ENCODE measurements at regions not wholly inside any gene's neighbourhood (a gene's known extent, or its start where the extent isn't known, plus 50 kb on each side); places are given as distances from the start of the nearest gene placed in this dataset.

DNA sequence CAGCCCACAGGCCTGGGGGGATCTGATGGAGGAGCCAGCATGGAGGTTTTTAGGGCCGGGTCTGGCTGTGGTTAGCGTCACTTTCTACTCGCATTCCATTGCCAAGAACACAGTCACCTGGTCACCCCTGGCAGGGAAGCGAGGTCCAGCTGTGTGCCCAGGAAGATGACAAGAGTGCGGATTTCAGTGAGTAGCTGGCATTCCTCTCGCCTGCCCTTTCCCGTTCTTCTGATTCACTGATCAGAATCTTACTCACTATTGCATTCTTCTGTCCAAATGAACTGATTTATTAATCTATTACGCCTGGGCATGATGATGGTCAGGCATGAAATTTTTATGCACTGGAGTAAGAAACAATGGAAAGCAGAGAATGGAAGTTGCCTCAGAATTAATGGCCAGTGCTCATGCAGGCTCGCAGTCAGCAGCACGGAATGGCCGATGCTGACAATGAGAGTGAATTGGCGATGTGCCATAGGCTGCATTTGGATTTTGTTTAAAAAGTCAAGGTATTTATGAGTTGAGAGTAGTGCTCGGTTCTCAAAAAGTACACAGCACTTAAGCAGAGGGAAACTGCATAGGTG lies 76.4 kb upstream of the MGAT5 start:
- Histone ChIP-seq H3K27me3 (ENCODE audit: control insufficient read depth in 1 of 2, insufficient read depth in 2 of 2, low read length in 2 of 2) (no peaks in the 10 kb centered on the region), H3K36me3 (ENCODE audit: control insufficient read depth in 2 of 2, insufficient read depth in 2 of 2, low read length in 2 of 2) (no peaks in the 10 kb centered on the region), H3K4me3 (ENCODE audit: low read length in 2 of 2) (peak overlapping the region; percentile 21 to 54), H3K9me3 (ENCODE audit: control insufficient read depth in 2 of 2, low read length in 2 of 2) (no peaks in the 10 kb centered on the region), H3K9ac (ENCODE audit: low read length in 2 of 2) (peak overlapping the region in 1 of 2 donors; percentile 13), H3K27ac (ENCODE audit: low read length) (peak overlapping the region; percentile 11), H3K4me1 (ENCODE audit: control insufficient read depth, insufficient read depth, low read length) (peaks cover 11% of the 10 kb centered on the region)

DNA sequence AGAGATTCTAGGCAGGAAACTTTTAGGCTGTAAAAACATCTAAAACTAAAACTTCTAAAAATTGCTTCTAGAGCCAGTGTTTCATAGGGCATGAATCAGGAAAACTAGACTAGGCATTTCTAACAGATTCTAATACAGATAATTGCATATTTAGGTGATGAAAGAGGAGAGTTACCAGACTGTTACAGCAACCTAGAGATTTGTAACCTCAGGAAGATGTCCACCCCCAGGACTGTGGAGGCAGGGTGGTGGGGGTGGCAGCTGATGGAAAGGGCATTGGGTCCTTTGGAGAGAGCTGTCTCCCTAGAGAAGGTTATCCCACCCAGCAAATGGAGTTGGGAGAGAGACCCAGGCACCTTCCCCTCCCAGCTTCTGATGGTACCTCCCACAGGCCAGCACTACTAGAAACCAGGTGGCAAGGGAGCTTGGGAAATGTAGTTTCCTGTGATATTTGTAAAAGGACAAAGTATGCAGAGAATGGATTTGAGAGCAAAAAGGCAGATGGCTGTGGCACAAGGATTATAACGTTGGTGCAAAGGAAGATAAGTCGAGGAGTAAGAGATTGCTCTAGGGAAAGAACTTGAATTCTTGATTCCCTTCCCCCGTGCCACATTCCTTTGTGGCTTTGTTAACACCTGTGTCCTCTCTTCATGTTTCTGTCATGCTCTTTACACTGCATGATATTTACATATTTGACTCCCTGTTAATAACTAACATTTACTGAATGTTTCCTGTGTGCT lies 75.6 kb upstream of the MGAT5 start:
- no peaks in the 10 kb centered on the region for H3K9me3 ChIP-seq (ENCODE audit: control insufficient read depth in 2 of 2, low read length in 2 of 2)
- no peak overlapping the region for H3K4me3 ChIP-seq (ENCODE audit: low read length in 2 of 2)
- no peak overlapping the region for H3K9ac ChIP-seq (ENCODE audit: low read length in 2 of 2)
- peaks cover 11% of the 10 kb centered on the region for H3K4me1 ChIP-seq (ENCODE audit: control insufficient read depth, insufficient read depth, low read length)
- H3K36me3 ChIP-seq (ENCODE audit: control insufficient read depth in 2 of 2, insufficient read depth in 2 of 2, low read length in 2 of 2) = no peaks in the 10 kb centered on the region
- no peaks in the 10 kb centered on the region for H3K27me3 ChIP-seq (ENCODE audit: control insufficient read depth in 1 of 2, insufficient read depth in 2 of 2, low read length in 2 of 2)
- H3K27ac ChIP-seq (ENCODE audit: low read length) = no peak overlapping the region

DNA sequence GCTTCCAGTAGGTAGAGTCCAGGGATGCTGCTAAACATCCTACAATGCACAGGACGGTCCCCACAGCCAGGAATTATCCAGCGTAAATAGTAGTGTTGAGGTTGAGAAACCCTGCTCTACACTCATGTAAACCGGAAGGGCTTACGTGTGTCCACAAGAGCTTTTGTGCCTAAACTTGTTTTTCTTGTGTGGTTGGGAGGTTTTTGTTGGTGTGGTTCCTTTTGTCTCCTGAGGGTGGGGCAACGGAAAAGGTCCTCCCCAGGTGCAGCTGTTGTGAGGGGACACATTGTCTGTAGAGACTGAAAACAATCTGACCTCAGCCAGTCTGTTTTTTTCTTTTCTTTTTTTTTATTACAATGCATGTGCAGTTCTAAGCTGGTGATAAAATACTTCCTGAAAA lies 72.7 kb upstream of the MGAT5 start:
- no peak overlapping the region for H3K27ac ChIP-seq (ENCODE audit: low read length)
- no peaks in the 10 kb centered on the region for H3K36me3 ChIP-seq (ENCODE audit: control insufficient read depth in 2 of 2, insufficient read depth in 2 of 2, low read length in 2 of 2)
- peaks cover 9% of the 10 kb centered on the region for H3K4me1 ChIP-seq (ENCODE audit: control insufficient read depth, insufficient read depth, low read length)
- no peaks in the 10 kb centered on the region for H3K27me3 ChIP-seq (ENCODE audit: control insufficient read depth in 1 of 2, insufficient read depth in 2 of 2, low read length in 2 of 2)
- no peaks in the 10 kb centered on the region for H3K9me3 ChIP-seq (ENCODE audit: control insufficient read depth in 2 of 2, low read length in 2 of 2)
- H3K9ac ChIP-seq (ENCODE audit: low read length in 2 of 2) = no peak overlapping the region
- no peak overlapping the region for H3K4me3 ChIP-seq (ENCODE audit: low read length in 2 of 2)

DNA sequence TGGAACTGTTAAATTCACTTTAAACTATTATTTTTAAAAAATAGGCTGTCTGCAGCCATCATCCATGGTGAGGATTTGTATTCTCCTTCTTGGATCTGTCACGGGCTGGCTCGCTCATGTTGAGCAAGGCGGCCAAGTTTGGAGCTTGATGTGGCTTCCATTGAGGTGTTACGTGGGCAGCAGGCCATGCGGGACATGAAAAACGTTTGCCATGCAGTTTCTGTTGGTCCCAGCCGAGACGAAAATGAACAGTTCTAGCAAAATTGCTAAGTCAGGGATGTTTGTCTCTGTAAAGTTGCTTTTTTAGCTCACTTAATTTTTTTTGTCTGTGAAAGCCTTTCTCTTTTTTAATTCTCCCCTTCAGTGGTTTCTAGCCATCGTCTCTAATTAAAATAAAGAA lies 70.2 kb upstream of the MGAT5 start:
- Histone ChIP-seq H3K9me3 (ENCODE audit: control insufficient read depth in 2 of 2, low read length in 2 of 2) (no peaks in the 10 kb centered on the region), H3K36me3 (ENCODE audit: control insufficient read depth in 2 of 2, insufficient read depth in 2 of 2, low read length in 2 of 2) (no peaks in the 10 kb centered on the region), H3K27me3 (ENCODE audit: control insufficient read depth in 1 of 2, insufficient read depth in 2 of 2, low read length in 2 of 2) (no peaks in the 10 kb centered on the region), H3K4me3 (ENCODE audit: low read length in 2 of 2) (no peak overlapping the region), H3K27ac (ENCODE audit: low read length) (no peak overlapping the region), H3K9ac (ENCODE audit: low read length in 2 of 2) (no peak overlapping the region), H3K4me1 (ENCODE audit: control insufficient read depth, insufficient read depth, low read length) (no peaks in the 10 kb centered on the region)

DNA sequence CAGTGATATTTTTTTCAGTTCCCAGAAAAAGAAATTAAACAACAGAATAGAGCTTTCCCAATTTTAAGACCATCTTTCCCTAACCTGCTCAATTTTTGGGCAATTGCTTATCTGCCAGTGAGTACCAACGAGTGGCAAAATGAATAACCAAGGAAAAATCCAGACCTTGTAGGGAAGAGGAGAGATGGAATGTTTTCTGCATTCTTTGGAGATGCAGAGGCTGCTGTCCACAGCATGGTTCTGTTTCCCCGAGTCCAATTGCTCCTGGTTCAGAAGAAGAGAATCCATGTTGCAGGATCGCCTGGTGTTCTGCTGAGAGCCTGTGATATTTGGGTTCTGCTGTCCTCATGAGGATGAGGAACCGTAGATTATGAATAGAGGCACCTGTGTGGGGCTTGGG lies 68.2 kb upstream of the MGAT5 start:
- no peaks in the 10 kb centered on the region for H3K9me3 ChIP-seq (ENCODE audit: control insufficient read depth in 2 of 2, low read length in 2 of 2)
- no peak overlapping the region for H3K9ac ChIP-seq (ENCODE audit: low read length in 2 of 2)
- H3K36me3 ChIP-seq (ENCODE audit: control insufficient read depth in 2 of 2, insufficient read depth in 2 of 2, low read length in 2 of 2) = no peaks in the 10 kb centered on the region
- H3K27ac ChIP-seq (ENCODE audit: low read length) = no peak overlapping the region
- no peak overlapping the region for H3K4me3 ChIP-seq (ENCODE audit: low read length in 2 of 2)
- H3K4me1 ChIP-seq (ENCODE audit: control insufficient read depth, insufficient read depth, low read length) = no peaks in the 10 kb centered on the region
- no peaks in the 10 kb centered on the region for H3K27me3 ChIP-seq (ENCODE audit: control insufficient read depth in 1 of 2, insufficient read depth in 2 of 2, low read length in 2 of 2)

DNA sequence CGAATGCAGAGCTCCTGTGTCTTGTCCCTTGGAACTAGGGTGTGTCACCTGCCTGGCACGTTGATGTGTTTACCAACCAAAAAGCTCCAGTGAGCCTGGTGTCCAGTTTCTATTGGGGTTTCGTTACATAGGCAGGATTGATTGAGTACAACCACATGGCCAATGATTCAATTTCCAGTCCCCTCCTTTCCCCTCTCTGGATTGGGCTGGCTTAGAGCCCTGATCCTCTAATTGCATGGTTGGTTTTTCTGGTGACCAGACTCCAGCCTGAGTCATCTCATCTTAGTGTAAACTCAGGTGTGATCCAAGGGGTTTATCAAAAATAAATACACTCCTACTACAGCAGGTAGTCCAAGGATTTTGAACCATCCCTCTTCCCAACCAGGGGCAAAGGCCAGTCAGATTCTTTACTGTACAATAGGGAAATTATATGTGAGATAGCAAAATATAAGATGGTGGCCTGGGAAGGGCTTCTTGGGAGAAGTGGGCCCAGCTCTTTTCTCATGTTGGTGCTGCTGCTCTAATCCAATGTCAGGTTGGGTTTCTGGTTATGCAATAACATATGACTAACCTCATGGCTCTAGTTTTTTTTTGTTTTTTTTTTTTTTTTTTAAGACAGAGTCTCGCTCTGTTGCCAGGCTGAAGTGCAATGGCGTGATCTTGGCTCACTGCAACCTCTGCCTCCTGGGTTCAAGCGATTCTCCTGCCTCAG lies 64.7 kb upstream of the MGAT5 start:
- H3K27ac ChIP-seq (ENCODE audit: low read length) = no peak overlapping the region

DNA sequence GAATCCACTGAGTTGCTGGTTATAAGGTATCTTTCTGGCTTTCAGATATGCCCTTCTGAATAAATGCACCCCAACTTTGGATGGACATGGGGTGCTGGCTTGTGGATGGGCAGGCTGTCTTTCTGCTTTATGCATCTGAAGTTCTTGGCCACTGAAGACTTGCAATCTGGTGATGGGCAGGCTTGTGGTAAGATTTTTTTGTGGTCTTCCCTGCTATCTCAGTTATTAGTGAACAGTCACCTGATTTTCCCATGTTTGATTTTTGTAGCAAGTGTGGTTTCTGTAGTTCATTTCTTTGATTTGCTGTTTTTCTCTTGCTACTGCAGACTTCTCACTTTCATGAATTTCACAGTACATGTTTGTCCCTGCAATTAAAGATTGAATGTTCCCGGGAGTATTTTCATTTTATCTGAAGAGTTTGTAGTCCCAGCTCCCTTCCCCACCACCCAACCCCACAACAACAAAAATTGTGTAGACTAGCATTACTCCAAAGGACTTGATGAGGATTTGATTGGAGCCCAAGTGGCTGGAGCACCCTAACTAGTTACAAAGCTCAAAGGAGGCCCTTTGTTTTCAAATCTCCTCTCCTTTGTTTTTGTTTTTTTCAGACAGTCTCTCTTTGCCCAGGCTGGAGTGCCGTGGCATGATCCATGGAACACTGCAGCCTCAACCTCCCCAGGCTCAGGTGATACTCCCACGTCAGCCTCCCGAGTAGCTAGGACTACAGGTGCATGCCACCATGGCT lies 63.6 kb upstream of the MGAT5 start:
- Histone ChIP-seq H3K27ac (ENCODE audit: low read length) (no peak overlapping the region), H3K9ac (ENCODE audit: low read length in 2 of 2) (no peak overlapping the region), H3K4me1 (ENCODE audit: control insufficient read depth, insufficient read depth, low read length) (no peaks in the 10 kb centered on the region)

More for the DNA sequence above, 64.7 kb upstream of the MGAT5 start:
- H3K27me3 ChIP-seq (ENCODE audit: control insufficient read depth in 1 of 2, insufficient read depth in 2 of 2, low read length in 2 of 2) = no peaks in the 10 kb centered on the region
- H3K9ac ChIP-seq (ENCODE audit: low read length in 2 of 2) = no peak overlapping the region
- H3K9me3 ChIP-seq (ENCODE audit: control insufficient read depth in 2 of 2, low read length in 2 of 2) = no peaks in the 10 kb centered on the region
- no peaks in the 10 kb centered on the region for H3K36me3 ChIP-seq (ENCODE audit: control insufficient read depth in 2 of 2, insufficient read depth in 2 of 2, low read length in 2 of 2)
- no peaks in the 10 kb centered on the region for H3K4me1 ChIP-seq (ENCODE audit: control insufficient read depth, insufficient read depth, low read length)
- no peak overlapping the region for H3K4me3 ChIP-seq (ENCODE audit: low read length in 2 of 2)

DNA sequence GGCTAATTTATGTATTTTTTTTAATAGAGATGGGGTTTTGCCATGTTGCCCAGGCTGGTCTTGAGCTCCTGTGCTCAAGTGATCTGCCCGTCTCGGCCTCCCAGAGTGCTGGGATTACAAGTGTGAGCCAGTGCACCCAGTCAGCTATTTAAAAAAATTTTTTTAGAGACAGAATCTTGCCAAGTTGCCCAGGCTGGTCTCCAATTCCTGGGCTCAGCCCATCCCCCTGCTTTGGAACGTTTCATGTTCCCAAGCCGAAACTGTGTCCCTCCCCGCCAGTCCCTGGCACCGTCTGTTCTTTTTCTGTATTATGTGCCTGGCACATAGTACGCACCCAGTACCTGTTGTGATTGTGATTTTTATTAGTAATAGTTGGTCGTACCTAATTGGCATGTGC lies 63.1 kb upstream of the MGAT5 start:
- Histone ChIP-seq H3K27ac (ENCODE audit: low read length) (no peak overlapping the region), H3K9ac (ENCODE audit: low read length in 2 of 2) (no peak overlapping the region), H3K36me3 (ENCODE audit: control insufficient read depth in 2 of 2, insufficient read depth in 2 of 2, low read length in 2 of 2) (no peaks in the 10 kb centered on the region), H3K4me1 (ENCODE audit: control insufficient read depth, insufficient read depth, low read length) (no peaks in the 10 kb centered on the region), H3K4me3 (ENCODE audit: low read length in 2 of 2) (no peak overlapping the region), H3K27me3 (ENCODE audit: control insufficient read depth in 1 of 2, insufficient read depth in 2 of 2, low read length in 2 of 2) (no peaks in the 10 kb centered on the region), H3K9me3 (ENCODE audit: control insufficient read depth in 2 of 2, low read length in 2 of 2) (no peaks in the 10 kb centered on the region)

More for the DNA sequence above, 63.6 kb upstream of the MGAT5 start:
- Histone ChIP-seq H3K27me3 (ENCODE audit: control insufficient read depth in 1 of 2, insufficient read depth in 2 of 2, low read length in 2 of 2) (no peaks in the 10 kb centered on the region), H3K9me3 (ENCODE audit: control insufficient read depth in 2 of 2, low read length in 2 of 2) (no peaks in the 10 kb centered on the region), H3K4me3 (ENCODE audit: low read length in 2 of 2) (no peak overlapping the region), H3K36me3 (ENCODE audit: control insufficient read depth in 2 of 2, insufficient read depth in 2 of 2, low read length in 2 of 2) (no peaks in the 10 kb centered on the region)

DNA sequence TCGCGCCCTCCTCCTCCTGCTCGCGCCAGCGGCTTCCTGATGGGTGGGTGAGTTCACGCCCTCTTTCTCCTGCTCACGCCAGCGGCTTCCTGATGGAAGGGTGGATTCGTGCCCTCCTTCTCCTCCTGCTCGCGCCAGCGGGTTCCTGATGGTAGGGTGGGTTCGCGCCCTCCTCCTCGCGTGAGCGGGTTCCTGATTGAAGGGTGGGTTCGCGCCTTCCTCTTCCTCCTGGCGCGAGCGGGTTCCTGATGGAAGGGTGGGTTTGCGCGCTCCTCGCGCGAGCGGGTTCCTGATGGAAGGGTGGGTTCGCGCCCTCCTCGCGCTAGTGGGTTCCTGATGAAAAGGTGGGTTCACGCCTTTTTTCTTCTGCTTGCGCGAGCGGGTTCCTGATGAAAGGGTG lies 62.0 kb upstream of the MGAT5 start:
- H3K4me1 ChIP-seq (ENCODE audit: control insufficient read depth, insufficient read depth, low read length) = no peaks in the 10 kb centered on the region

DNA sequence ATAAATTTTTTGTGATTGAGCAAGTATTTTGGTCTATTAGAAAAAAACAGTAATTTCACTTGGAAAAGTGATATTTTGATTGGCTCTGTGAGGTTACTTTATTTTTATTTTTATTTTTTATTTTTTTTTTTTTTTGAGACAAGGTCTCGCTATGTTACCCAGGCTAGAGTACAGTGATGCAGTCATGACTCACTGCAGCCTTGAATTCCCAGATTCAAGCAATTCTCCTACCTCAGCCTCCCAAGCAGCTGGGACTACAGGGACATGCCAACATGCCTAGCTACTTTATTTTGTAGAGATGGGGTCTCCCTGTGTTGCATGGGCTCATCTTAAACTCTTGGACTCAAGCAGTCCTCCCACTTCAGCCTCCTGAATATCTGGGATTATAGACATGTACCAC lies 60.9 kb upstream of the MGAT5 start:
- H3K9me3 ChIP-seq (ENCODE audit: control insufficient read depth in 2 of 2, low read length in 2 of 2) = no peaks in the 10 kb centered on the region

More for the DNA sequence above, 62.0 kb upstream of the MGAT5 start:
- Histone ChIP-seq H3K27ac (ENCODE audit: low read length) (no peak overlapping the region), H3K36me3 (ENCODE audit: control insufficient read depth in 2 of 2, insufficient read depth in 2 of 2, low read length in 2 of 2) (no peaks in the 10 kb centered on the region), H3K9ac (ENCODE audit: low read length in 2 of 2) (no peak overlapping the region), H3K9me3 (ENCODE audit: control insufficient read depth in 2 of 2, low read length in 2 of 2) (no peaks in the 10 kb centered on the region), H3K4me3 (ENCODE audit: low read length in 2 of 2) (no peak overlapping the region), H3K27me3 (ENCODE audit: control insufficient read depth in 1 of 2, insufficient read depth in 2 of 2, low read length in 2 of 2) (no peaks in the 10 kb centered on the region)

More for the DNA sequence above, 60.9 kb upstream of the MGAT5 start:
- Histone ChIP-seq H3K4me1 (ENCODE audit: control insufficient read depth, insufficient read depth, low read length) (no peaks in the 10 kb centered on the region), H3K4me3 (ENCODE audit: low read length in 2 of 2) (no peak overlapping the region), H3K27me3 (ENCODE audit: control insufficient read depth in 1 of 2, insufficient read depth in 2 of 2, low read length in 2 of 2) (no peaks in the 10 kb centered on the region), H3K27ac (ENCODE audit: low read length) (no peak overlapping the region), H3K9ac (ENCODE audit: low read length in 2 of 2) (no peak overlapping the region), H3K36me3 (ENCODE audit: control insufficient read depth in 2 of 2, insufficient read depth in 2 of 2, low read length in 2 of 2) (no peaks in the 10 kb centered on the region)
